GM12891 (cell line): ENCODE measurements at regions not wholly inside any gene's neighbourhood (a gene's known extent, or its start where the extent isn't known, plus 50 kb on each side); places are given as distances from the start of the nearest gene placed in this dataset.
"Not testable (repeated sequence)": the region's sequence is repeated elsewhere in the genome, so short reads cannot be mapped to it uniquely, and the experiment has no call there.

Experiments
- DNase-seq: peaks from one replicate; pipeline ENCODE4 v3.0.0; 2011; ENCODE audit warnings: low spot score; ENCODE audit not compliant: insufficient read length
- FAIRE-seq: peaks from 2 replicates; lab custom pipeline; 2011; peaks lifted over from hg19 to GRCh38; lab: Jason Lieb, UNC
- PAX5 ChIP-seq: IDR thresholded peaks from 2 replicates; pipeline ENCODE4 v1.6.1; 2011; ENCODE audit warnings: low read length, moderate library complexity, mild to moderate bottlenecking; ENCODE audit not compliant: insufficient read depth, severe bottlenecking
- POLR2A ChIP-seq: IDR thresholded peaks from 2 replicates; pipeline ENCODE4 v1.6.1; 2011; ENCODE audit warnings: low read depth, low read length, control low read depth
- POLR2AphosphoS5 ChIP-seq: IDR thresholded peaks from 2 replicates; pipeline ENCODE4 v1.6.1; 2011; ENCODE audit warnings: low read depth, low read length, control low read depth
- POU2F2 ChIP-seq: IDR thresholded peaks from 2 replicates; pipeline ENCODE4 v1.6.1; 2011; ENCODE audit warnings: low read depth, mild to moderate bottlenecking, control low read depth, low read length, moderate library complexity
- SPI1 ChIP-seq: IDR thresholded peaks from 2 replicates; pipeline ENCODE4 v1.6.1; 2011; ENCODE audit warnings: low read depth, low read length, control low read depth
- TAF1 ChIP-seq: IDR thresholded peaks from 2 replicates; pipeline ENCODE4 v1.6.1; 2011; ENCODE audit warnings: low read depth, low read length, control low read depth

DNA sequence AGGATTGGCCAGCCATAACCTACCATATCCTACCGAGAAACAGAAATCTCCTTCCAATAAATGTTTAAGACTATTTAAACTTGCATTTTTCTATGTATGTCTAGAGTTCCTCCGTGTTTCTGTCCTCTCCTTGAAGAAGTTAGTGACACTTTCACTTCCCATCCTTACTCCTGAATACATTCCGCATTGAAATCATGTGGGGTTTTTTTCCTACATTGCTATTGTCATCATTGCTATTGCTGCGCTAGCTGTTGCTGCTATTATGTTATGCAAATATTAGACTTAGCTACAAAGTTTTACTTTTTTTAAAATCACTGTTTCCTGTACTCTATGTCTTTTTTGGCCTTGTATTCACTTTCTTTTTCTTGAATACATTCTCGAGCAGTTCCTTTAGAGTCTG is 83.3 kb upstream of the NEK6 start:
- no peak for DNase-seq
- FAIRE-seq, result peak; percentile 75
- TF ChIP-seq POU2F2 (no peak), SPI1 (peak; percentile 60; the same call in 1 of the 2 replicates), PAX5 (no peak), POLR2AphosphoS5 (no peak)

DNA sequence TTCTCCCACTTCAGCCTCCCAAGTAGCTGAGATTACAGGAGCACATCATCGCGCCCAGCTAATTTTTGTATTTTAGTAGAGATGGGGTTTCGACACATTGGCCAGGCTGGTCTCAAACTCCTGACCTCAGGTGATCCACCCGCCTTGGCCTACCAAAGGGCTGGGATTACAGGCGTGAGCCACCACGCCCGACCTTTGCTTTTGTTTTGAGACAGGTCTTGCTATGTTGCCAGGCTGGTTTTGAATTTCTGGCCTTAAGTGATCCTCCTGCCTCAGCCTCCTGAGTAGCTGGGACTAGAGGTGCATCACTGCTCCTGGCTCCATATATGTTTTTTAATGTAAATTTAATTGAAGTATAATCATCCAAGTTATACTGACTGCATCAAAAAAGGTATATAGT is 80.2 kb upstream of the NEK6 start:
- not testable (repeated sequence) for DNase-seq, FAIRE-seq

GRCh38 chr9:124179196-124180071 is 78.3 kb upstream of the NEK6 start:
- FAIRE-seq, result no peak
- TF ChIP-seq POLR2AphosphoS5 (no peak), TAF1 (no peak)
- DNase-seq, result no peak

- FAIRE-seq, result no peak
- no peak for DNase-seq
- TF ChIP-seq POLR2AphosphoS5 (no peak), PAX5 (no peak)
These were observed 77.2 kb upstream of the NEK6 start for GRCh38 chr9:124180557-124180956.

DNA sequence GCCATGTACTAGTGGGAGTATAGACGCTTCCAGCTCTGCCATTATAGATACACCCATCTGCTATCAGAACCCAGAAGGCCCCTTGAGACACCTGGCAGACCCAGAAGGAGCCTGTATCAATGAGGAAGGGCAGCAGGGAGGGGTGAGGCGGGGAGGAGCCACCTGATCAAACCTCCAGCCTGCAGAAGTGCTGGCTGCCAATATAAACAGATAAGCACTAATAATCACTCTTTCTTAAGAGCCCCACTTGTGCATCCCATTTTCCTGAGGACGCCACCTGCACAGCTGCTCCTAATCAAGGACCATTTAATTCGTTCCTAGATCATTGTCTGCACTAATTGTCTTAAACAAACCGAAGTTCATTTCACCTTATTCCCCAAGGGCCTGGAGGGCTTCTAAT is 75.0 kb upstream of the NEK6 start:
- TF ChIP-seq PAX5, result no peak
- no peak for TF ChIP-seq POU2F2
- TF ChIP-seq TAF1, result no peak
- FAIRE-seq, result no peak

GRCh38 chr9:124183772-124184171 is 74.0 kb upstream of the NEK6 start:
- no peak for FAIRE-seq
- TF ChIP-seq POLR2A (no peak), POLR2AphosphoS5 (no peak), SPI1 (no peak)
- DNase-seq, result no peak

More for the DNA sequence above, 75.0 kb upstream of the NEK6 start:
- no peak for DNase-seq

GRCh38 chr9:124185413-124185812 is 72.3 kb upstream of the NEK6 start:
- DNase-seq (no peak), FAIRE-seq (no peak)
- TF ChIP-seq POLR2AphosphoS5 (no peak), POU2F2 (no peak), SPI1 (no peak), PAX5 (no peak), POLR2A (no peak), TAF1 (no peak)

DNA sequence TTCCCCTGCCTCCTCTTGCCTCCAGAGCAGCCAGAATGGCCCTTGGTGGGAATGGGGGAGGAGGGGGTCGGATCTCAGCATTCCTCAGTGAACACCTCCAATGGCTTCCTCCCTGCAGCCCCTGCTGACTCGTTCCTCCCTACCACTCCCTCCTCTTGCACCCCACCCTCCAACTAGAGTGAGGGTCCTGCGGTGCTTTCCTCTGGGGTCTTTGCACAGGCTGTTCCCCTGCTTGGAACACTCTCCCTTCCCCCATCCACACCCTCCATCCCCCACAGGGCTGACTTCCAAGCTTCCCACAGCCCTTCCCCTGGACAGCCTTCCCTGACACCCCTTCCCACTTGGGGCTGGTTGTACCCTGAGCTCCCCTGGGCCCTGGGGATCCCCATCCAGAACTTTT is 70.4 kb upstream of the NEK6 start:
- DNase-seq (no peak), FAIRE-seq (no peak)

GRCh38 chr9:124188331-124189110 is 69.2 kb upstream of the NEK6 start:
- TF ChIP-seq POLR2A (no peak), TAF1 (no peak), SPI1 (no peak), PAX5 (no peak), POLR2AphosphoS5 (no peak), POU2F2 (no peak)
- FAIRE-seq (no peak), DNase-seq (no peak)

More for the DNA sequence above, 70.4 kb upstream of the NEK6 start:
- no peak for TF ChIP-seq POLR2AphosphoS5
- TF ChIP-seq POU2F2, result no peak
- TF ChIP-seq TAF1, result no peak
- no peak for TF ChIP-seq SPI1

- no peak for TF ChIP-seq POLR2A
- TF ChIP-seq TAF1, result no peak
- TF ChIP-seq SPI1, result no peak
- no peak for TF ChIP-seq POLR2AphosphoS5
- TF ChIP-seq POU2F2, result no peak
- TF ChIP-seq PAX5, result no peak
- DNase-seq (no peak), FAIRE-seq (no peak)
These were observed 67.0 kb upstream of the NEK6 start for GRCh38 chr9:124190761-124191160.

DNA sequence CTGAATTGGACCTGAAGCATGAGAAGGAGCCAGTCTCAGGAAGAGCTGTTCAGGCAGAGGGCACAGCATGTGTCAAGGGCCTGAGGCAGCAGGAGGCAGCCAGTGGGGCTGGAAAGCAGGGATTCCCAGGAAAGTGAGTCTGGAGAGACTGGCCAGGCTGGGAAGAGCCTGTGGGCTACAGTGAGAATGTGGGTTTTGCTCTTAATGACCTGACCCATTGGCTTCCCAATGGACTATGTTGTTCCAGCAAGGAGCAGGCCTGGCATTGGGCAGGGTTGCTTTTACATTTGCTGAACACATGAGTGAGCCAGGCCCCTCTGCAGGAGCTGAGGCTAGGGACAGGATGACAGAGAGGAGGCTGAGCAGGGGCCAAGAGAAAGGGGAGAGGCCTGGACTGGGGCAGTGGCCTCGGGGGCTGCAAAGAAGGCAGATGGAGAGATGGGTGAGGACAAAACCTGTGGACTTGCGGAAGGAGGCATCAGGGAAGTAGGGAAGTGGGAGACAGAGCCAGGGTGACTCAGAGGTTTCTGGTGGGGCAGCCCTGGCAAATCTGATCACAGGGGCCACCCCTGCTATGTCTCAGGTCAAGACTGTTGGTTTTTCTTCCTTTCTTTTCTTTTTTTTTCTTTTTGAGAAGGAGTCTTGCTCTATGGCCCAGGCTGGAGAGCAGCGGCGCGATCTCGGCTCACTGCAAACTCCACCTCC is 65.9 kb upstream of the NEK6 start:
- DNase-seq, result no peak
- FAIRE-seq, result no peak
- TF ChIP-seq TAF1 (no peak), POU2F2 (no peak), SPI1 (peak; percentile 32; the same call in 1 of the 2 replicates), PAX5 (no peak), POLR2AphosphoS5 (no peak), POLR2A (no peak)
